Esophagus muscularis mucosa (tissue), 4 donors: ENCODE measurements at regions not wholly inside any gene's neighbourhood (a gene's known extent, or its start where the extent isn't known, plus 50 kb on each side); places are given as distances from the start of the nearest gene placed in this dataset.

Experiments
- DNase-seq: peaks from one replicate; pipeline ENCODE4 v3.0.0-alpha.2; 2017; ENCODE audit errors: extremely low spot score
- H3K27ac ChIP-seq, 4 donors: fragments of 200-600 bp; sonication (generic); replicated peaks in 1 of 4; 1 replicate in 3 of 4; 2 replicates in 1 of 4; pipeline ENCODE4 v1.5.1; 2016 to 2019; ENCODE audit warnings: mild to moderate bottlenecking in 1 of 4
- H3K27me3 ChIP-seq, 4 donors: fragments of 200-600 bp; sonication (generic); one replicate each; pipeline versions ENCODE4 v1.5.1 to v1.6.0; 2016 to 2019
- H3K36me3 ChIP-seq, 4 donors: fragments of 200-600 bp; sonication (generic); one replicate each; pipeline ENCODE4 v1.5.1; 2016 to 2019
- H3K4me1 ChIP-seq, 4 donors: fragments of 200-600 bp; sonication (generic); one replicate each; pipeline ENCODE4 v1.5.1; 2016 to 2019
- H3K4me3 ChIP-seq, 4 donors: fragments of 200-600 bp; sonication (generic); 1 replicate in 2 of 4; 2 replicates in 2 of 4; pipeline ENCODE4 v1.5.1; 2016 to 2019; ENCODE audit warnings: mild to moderate bottlenecking in 4 of 4, moderate library complexity in 1 of 4
- H3K9me3 ChIP-seq, 4 donors: fragments of 200-600 bp; sonication (generic); 1 replicate in 3 of 4; 2 replicates in 1 of 4; pipeline ENCODE4 v1.5.1; 2016 to 2019
- CTCF ChIP-seq, 3 experiments: fragments of 200-600 bp in 2 of 3; fragments of 450-650 bp in 1 of 3; sonication (generic) in 2 of 3; IDR thresholded peaks; one replicate each; pipeline ENCODE4 v1.5.1; 2017 to 2019; ENCODE audit warnings: antibody characterized with exemption in 3 of 3, mild to moderate bottlenecking in 2 of 3, moderate library complexity in 1 of 3
- EP300 ChIP-seq: sonication (generic); formaldehyde crosslinking; IDR thresholded peaks from one replicate; pipeline ENCODE4 v1.6.1; 2017; ENCODE audit warnings: antibody characterized with exemption
- POLR2A ChIP-seq: fragments of 450-650 bp; IDR thresholded peaks from one replicate; pipeline ENCODE4 v1.6.1; 2017; ENCODE audit warnings: antibody characterized with exemption, moderate library complexity, mild to moderate bottlenecking, low read depth
- POLR2AphosphoS5 ChIP-seq, 2 donors: sonication (generic); formaldehyde crosslinking; IDR thresholded peaks; one replicate each; pipeline ENCODE4 v1.6.1; 2017; ENCODE audit warnings: antibody characterized with exemption in 2 of 2
- WGBS: methylation state at CpG from one replicate; pipeline ENCODE4 v1.1.5; 2018; 5-methylcytosine and 5-hydroxymethylcytosine counted together
- intact Hi-C: fragments of 100-400 bp; cut with DNase I; formaldehyde crosslinking; loops from one replicate; pipeline ENCODE4 v1.15.1; 2023

DNA sequence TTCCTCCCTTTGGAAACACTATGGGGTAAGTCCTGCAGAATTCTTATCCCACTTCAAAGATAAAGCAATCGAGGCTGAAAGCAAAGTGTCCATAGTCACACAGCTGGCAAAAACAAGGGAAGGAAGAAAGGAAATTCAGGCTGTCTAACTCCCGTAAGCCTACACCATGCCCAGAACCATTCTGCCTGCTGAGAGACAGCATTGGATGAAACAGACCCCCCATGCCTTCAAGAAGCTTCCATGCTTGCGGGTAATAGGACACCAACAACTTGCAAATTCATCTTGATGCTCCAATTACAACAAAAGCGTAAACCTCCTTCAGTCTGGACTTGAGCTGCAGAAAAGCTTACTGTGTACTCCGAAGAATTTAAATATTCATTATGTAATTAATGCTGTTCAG is 181.1 kb upstream of the WWC1 start:
- intact Hi-C loops, result loop anchor here (10.0 kb wide), 1 partner anchor 104 kb away; no protein-coding TSS in a partner anchor

GRCh38 chr5:168110870-168111832 is 180.3 kb upstream of the WWC1 start:
- WGBS, result 55% methylated on average over 14 of the region's 14 CpGs
- Histone ChIP-seq H3K4me3 (no peak overlapping the region), H3K27me3 (no peaks in the 10 kb centered on the region), H3K9me3 (no peaks in the 10 kb centered on the region), H3K4me1 (no peaks in the 10 kb centered on the region), H3K27ac (no peak overlapping the region), H3K36me3 (peaks cover 0 to 3% (median 0%) of the 10 kb centered on the region in 4 donors)
- DNase-seq, result no peak
- intact Hi-C loops, result loop anchor here (10.0 kb wide), 1 partner anchor 104 kb away; no protein-coding TSS in a partner anchor
- no peak for TF ChIP-seq POLR2A
- TF ChIP-seq EP300, result no peak
- no peak for TF ChIP-seq POLR2AphosphoS5 (IDR thresholded peaks at IDR 0.05)
- TF ChIP-seq CTCF (IDR thresholded peaks at IDR 0.05), result no peak

More for the DNA sequence above, 181.1 kb upstream of the WWC1 start:
- H3K36me3 ChIP-seq, result peaks cover 0 to 3% (median 0%) of the 10 kb centered on the region in 4 donors
- H3K9me3 ChIP-seq, result no peaks in the 10 kb centered on the region
- H3K4me3 ChIP-seq, result no peak overlapping the region
- H3K4me1 ChIP-seq, result peaks cover 0 to 4% (median 0%) of the 10 kb centered on the region in 4 donors
- TF ChIP-seq POLR2AphosphoS5 (IDR thresholded peaks at IDR 0.05) (no peak), CTCF (IDR thresholded peaks at IDR 0.05) (no peak), EP300 (no peak), POLR2A (no peak)
- no peak overlapping the region for H3K27ac ChIP-seq
- no peaks in the 10 kb centered on the region for H3K27me3 ChIP-seq
- WGBS, result 89% methylated on average over 5 of the region's 5 CpGs
- DNase-seq, result no peak

- no peak overlapping the region for H3K4me3 ChIP-seq
- H3K9me3 ChIP-seq, result no peaks in the 10 kb centered on the region
- no peaks in the 10 kb centered on the region for H3K27me3 ChIP-seq
- H3K36me3 ChIP-seq, result peaks cover 0 to 3% (median 0%) of the 10 kb centered on the region in 4 donors
- no peak overlapping the region for H3K27ac ChIP-seq
- H3K4me1 ChIP-seq, result peaks cover 0 to 3% (median 0%) of the 10 kb centered on the region in 4 donors
- TF ChIP-seq CTCF (IDR thresholded peaks at IDR 0.05) (peak; percentile 38 to 46 (median 41)), EP300 (no peak), POLR2A (no peak), POLR2AphosphoS5 (IDR thresholded peaks at IDR 0.05) (no peak)
- 79% methylated on average over 6 of the region's 6 CpGs for WGBS
- DNase-seq, result no peak
- intact Hi-C loops, result loop anchor here (10.0 kb wide), 1 partner anchor 100 kb away; no protein-coding TSS in a partner anchor
These were observed 176.9 kb upstream of the WWC1 start for GRCh38 chr5:168114444-168115017.

DNA sequence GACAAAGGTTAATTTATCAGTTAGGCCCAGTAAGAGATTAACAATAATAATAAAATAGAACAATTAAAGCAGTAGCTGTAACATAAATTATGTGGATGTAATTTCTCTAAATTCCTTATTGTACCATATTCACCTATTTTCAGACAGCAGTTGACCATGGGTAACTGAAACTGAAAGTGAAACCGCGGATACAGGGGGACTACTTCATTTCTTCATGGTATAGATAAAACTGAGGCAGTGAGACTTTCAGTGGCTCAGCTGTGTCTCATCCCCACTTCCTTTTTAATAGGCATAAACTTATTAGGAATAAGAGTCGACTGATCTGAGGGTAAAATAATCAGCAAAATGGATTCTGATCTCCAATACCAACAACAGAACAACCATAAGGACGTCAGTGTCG is 174.0 kb upstream of the WWC1 start:
- intact Hi-C loops, result loop anchor here (10.0 kb wide), 1 partner anchor 97 kb away; no protein-coding TSS in a partner anchor
- no peaks in the 10 kb centered on the region for H3K9me3 ChIP-seq
- TF ChIP-seq POLR2A (no peak), CTCF (IDR thresholded peaks at IDR 0.05) (no peak), POLR2AphosphoS5 (IDR thresholded peaks at IDR 0.05) (no peak), EP300 (no peak)
- WGBS, result 97% methylated on average over 5 of the region's 5 CpGs
- H3K27ac ChIP-seq, result no peak overlapping the region
- H3K4me3 ChIP-seq, result no peak overlapping the region
- no peaks in the 10 kb centered on the region for H3K36me3 ChIP-seq
- H3K4me1 ChIP-seq, result peaks cover 0 to 3% (median 0%) of the 10 kb centered on the region in 4 donors
- H3K27me3 ChIP-seq, result no peaks in the 10 kb centered on the region
- no peak for DNase-seq
